ENCODE measurements at regions not wholly inside any gene's neighbourhood (a gene's known extent, or its start where the extent isn't known, plus 50 kb on each side); places are given as distances from the start of the nearest gene placed in this dataset.

GRCh38 chr13:67296511-67296910, 66.4 kb upstream of the PCDH9 start:
- ATAC-seq: no peak
- TF ChIP-seq TOX (CRISPR knock-in tag; IDR thresholded peaks at IDR 0.05; ENCODE audit: borderline replicate concordance) (no peak), BACH2 (CRISPR knock-in tag; IDR thresholded peaks at IDR 0.05; ENCODE audit: borderline replicate concordance) (no peak), CSDC2 (CRISPR knock-in tag; IDR thresholded peaks at IDR 0.05) (no peak), ARNTL (CRISPR knock-in tag; IDR thresholded peaks at IDR 0.05; ENCODE audit: borderline replicate concordance, low read depth) (no peak), POU6F1 (CRISPR knock-in tag; IDR thresholded peaks at IDR 0.05; ENCODE audit: borderline replicate concordance, low read depth) (no peak), ZNF70 (CRISPR knock-in tag; IDR thresholded peaks at IDR 0.05) (no peak), ZNF565 (CRISPR knock-in tag; conservative IDR thresholded peaks at IDR 0.05; ENCODE audit: low read depth) (no peak), ISL1 (CRISPR knock-in tag; IDR thresholded peaks at IDR 0.05) (no peak), TCF4 (CRISPR knock-in tag; IDR thresholded peaks at IDR 0.05; ENCODE audit: borderline replicate concordance) (no peak), SNAI2 (CRISPR knock-in tag; IDR thresholded peaks at IDR 0.05) (no peak), ZC3H10 (CRISPR knock-in tag; IDR thresholded peaks at IDR 0.05) (no peak), PPARA (CRISPR knock-in tag; IDR thresholded peaks at IDR 0.05; ENCODE audit: borderline replicate concordance) (no peak), OSR1 (CRISPR knock-in tag; IDR thresholded peaks at IDR 0.05) (no peak), ZFP30 (CRISPR knock-in tag; IDR thresholded peaks at IDR 0.05) (no peak)
- TF ChIP-seq, protein P1, sequence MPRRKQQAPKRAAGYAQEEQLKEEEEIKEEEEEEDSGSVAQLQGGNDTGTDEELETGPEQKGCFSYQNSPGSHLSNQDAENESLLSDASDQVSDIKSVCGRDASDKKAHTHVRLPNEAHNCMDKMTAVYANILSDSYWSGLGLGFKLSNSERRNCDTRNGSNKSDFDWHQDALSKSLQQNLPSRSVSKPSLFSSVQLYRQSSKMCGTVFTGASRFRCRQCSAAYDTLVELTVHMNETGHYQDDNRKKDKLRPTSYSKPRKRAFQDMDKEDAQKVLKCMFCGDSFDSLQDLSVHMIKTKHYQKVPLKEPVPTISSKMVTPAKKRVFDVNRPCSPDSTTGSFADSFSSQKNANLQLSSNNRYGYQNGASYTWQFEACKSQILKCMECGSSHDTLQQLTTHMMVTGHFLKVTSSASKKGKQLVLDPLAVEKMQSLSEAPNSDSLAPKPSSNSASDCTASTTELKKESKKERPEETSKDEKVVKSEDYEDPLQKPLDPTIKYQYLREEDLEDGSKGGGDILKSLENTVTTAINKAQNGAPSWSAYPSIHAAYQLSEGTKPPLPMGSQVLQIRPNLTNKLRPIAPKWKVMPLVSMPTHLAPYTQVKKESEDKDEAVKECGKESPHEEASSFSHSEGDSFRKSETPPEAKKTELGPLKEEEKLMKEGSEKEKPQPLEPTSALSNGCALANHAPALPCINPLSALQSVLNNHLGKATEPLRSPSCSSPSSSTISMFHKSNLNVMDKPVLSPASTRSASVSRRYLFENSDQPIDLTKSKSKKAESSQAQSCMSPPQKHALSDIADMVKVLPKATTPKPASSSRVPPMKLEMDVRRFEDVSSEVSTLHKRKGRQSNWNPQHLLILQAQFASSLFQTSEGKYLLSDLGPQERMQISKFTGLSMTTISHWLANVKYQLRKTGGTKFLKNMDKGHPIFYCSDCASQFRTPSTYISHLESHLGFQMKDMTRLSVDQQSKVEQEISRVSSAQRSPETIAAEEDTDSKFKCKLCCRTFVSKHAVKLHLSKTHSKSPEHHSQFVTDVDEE (CRISPR knock-in tag; IDR thresholded peaks at IDR 0.05): no peak

DNA sequence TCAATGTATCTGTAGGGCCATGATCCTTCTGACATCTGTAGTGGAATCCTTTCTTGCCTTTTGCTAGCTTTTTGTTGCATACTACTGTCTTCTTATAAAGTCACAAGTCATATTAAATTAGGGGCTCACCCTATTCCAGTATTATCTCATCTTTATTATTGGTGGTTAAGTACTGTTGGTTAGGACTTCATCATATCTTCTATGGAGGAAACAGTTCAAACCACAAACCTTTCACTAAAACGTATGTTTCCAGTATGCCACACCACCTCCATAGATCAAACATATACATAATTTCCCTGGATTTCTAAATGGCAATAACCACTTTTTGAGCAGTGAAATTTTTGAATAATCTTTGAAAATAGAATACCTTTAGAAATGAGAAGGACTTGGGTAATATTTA, 62.8 kb upstream of the PCDH9 start:
- ATAC-seq: no peak
- no peak for TF ChIP-seq TCF4 (CRISPR knock-in tag; IDR thresholded peaks at IDR 0.05; ENCODE audit: borderline replicate concordance)
- TF ChIP-seq ZC3H10 (CRISPR knock-in tag; IDR thresholded peaks at IDR 0.05): no peak
- TF ChIP-seq ESRRG (CRISPR knock-in tag; IDR thresholded peaks at IDR 0.05): no peak
- no peak for TF ChIP-seq CREB5 (CRISPR knock-in tag; IDR thresholded peaks at IDR 0.05; ENCODE audit: low read depth)
- TF ChIP-seq, protein P1 (CRISPR knock-in tag; IDR thresholded peaks at IDR 0.05): no peak
- TF ChIP-seq ZFP30 (CRISPR knock-in tag; IDR thresholded peaks at IDR 0.05): no peak
- no peak for TF ChIP-seq PPARA (CRISPR knock-in tag; IDR thresholded peaks at IDR 0.05; ENCODE audit: borderline replicate concordance)
- TF ChIP-seq CSDC2 (CRISPR knock-in tag; IDR thresholded peaks at IDR 0.05): no peak
- TF ChIP-seq POU6F1 (CRISPR knock-in tag; IDR thresholded peaks at IDR 0.05; ENCODE audit: borderline replicate concordance, low read depth): no peak
- TF ChIP-seq CSRNP3 (CRISPR knock-in tag; IDR thresholded peaks at IDR 0.05): no peak
- TF ChIP-seq BACH2 (CRISPR knock-in tag; IDR thresholded peaks at IDR 0.05; ENCODE audit: borderline replicate concordance): no peak
- no peak for TF ChIP-seq GLIS3 (CRISPR knock-in tag; IDR thresholded peaks at IDR 0.05)
- no peak for TF ChIP-seq SNAI2 (CRISPR knock-in tag; IDR thresholded peaks at IDR 0.05)
- TF ChIP-seq ARNTL (CRISPR knock-in tag; IDR thresholded peaks at IDR 0.05; ENCODE audit: borderline replicate concordance, low read depth): no peak
- TF ChIP-seq ISL1 (CRISPR knock-in tag; IDR thresholded peaks at IDR 0.05): no peak
- no peak for TF ChIP-seq ZNF70 (CRISPR knock-in tag; IDR thresholded peaks at IDR 0.05)
- no peak for TF ChIP-seq TOX (CRISPR knock-in tag; IDR thresholded peaks at IDR 0.05; ENCODE audit: borderline replicate concordance)
- TF ChIP-seq PATZ1 (CRISPR knock-in tag; IDR thresholded peaks at IDR 0.05; ENCODE audit: borderline replicate concordance): no peak
